ENCODE measurements at regions not wholly inside any gene's neighbourhood (a gene's known extent, or its start where the extent isn't known, plus 50 kb on each side); places are given as distances from the start of the nearest gene placed in this dataset.

- no peak for TF ChIP-seq CTCF (IDR thresholded peaks at IDR 0.05; ENCODE audit: low read depth, low read length, missing control alignments)
- H3K4me3 ChIP-seq (ENCODE audit: low read depth, low read length) = no peak overlapping the region
- DNase-seq (ENCODE audit: low read depth) = no peak
Observed at GRCh38 chr22:27613099-27614005, 188.2 kb downstream of the MN1 start.

GRCh38 chr22:27614006-27614649 lies 187.4 kb downstream of the MN1 start:
- TF ChIP-seq CTCF (IDR thresholded peaks at IDR 0.05; ENCODE audit: low read depth, low read length, missing control alignments) = no peak
- no peak overlapping the region for H3K4me3 ChIP-seq (ENCODE audit: low read depth, low read length)
- DNase-seq (ENCODE audit: low read depth) = no peak

GRCh38 chr22:27614650-27615007 lies 186.9 kb downstream of the MN1 start:
- no peak for TF ChIP-seq CTCF (IDR thresholded peaks at IDR 0.05; ENCODE audit: low read depth, low read length, missing control alignments)
- DNase-seq (ENCODE audit: low read depth) = no peak
- H3K4me3 ChIP-seq (ENCODE audit: low read depth, low read length) = no peak overlapping the region

- DNase-seq (ENCODE audit: low read depth) = no peak
- H3K4me3 ChIP-seq (ENCODE audit: low read depth, low read length) = no peak overlapping the region
- TF ChIP-seq CTCF (IDR thresholded peaks at IDR 0.05; ENCODE audit: low read depth, low read length, missing control alignments) = no peak
Observed at GRCh38 chr22:27615408-27615807, 186.1 kb downstream of the MN1 start.

- no peak for TF ChIP-seq CTCF (IDR thresholded peaks at IDR 0.05; ENCODE audit: low read depth, low read length, missing control alignments)
- no peak overlapping the region for H3K4me3 ChIP-seq (ENCODE audit: low read depth, low read length)
- no peak for DNase-seq (ENCODE audit: low read depth)
Observed at GRCh38 chr22:27616033-27616432, 185.5 kb downstream of the MN1 start.

GRCh38 chr22:27617214-27617881 lies 184.2 kb downstream of the MN1 start:
- no peak overlapping the region for H3K4me3 ChIP-seq (ENCODE audit: low read depth, low read length)
- DNase-seq (ENCODE audit: low read depth) = no peak
- no peak for TF ChIP-seq CTCF (IDR thresholded peaks at IDR 0.05; ENCODE audit: low read depth, low read length, missing control alignments)
